Tibial nerve (tissue), 4 donors: ENCODE measurements at regions not wholly inside any gene's neighbourhood (a gene's known extent, or its start where the extent isn't known, plus 50 kb on each side); places are given as distances from the start of the nearest gene placed in this dataset.

Experiments used
- CTCF ChIP-seq, 5 experiments: fragments of 200-600 bp in 3 of 5; fragments of 450-650 bp in 2 of 5; sonication (generic) in 3 of 5; IDR thresholded peaks; one replicate each; pipeline ENCODE4 v1.5.1; 2016 to 2019; ENCODE audit warnings: antibody characterized with exemption in 5 of 5, mild to moderate bottlenecking in 3 of 5, moderate library complexity in 2 of 5
- EP300 ChIP-seq, 2 donors: sonication (generic); formaldehyde crosslinking; IDR thresholded peaks; one replicate each; pipeline ENCODE4 v1.6.1; 2017; ENCODE audit warnings: antibody characterized with exemption in 2 of 2, mild to moderate bottlenecking in 1 of 2
- POLR2A ChIP-seq, 2 donors: fragments of 450-650 bp; IDR thresholded peaks; one replicate each; pipeline ENCODE4 v1.6.1; 2017; ENCODE audit warnings: antibody characterized with exemption in 2 of 2, mild to moderate bottlenecking in 2 of 2, moderate library complexity in 2 of 2

GRCh38 chr4:176924238-176924637 lies 131.5 kb upstream of the VEGFC start:
- no peak for TF ChIP-seq POLR2A (IDR thresholded peaks at IDR 0.05)
- no peak for TF ChIP-seq CTCF (IDR thresholded peaks at IDR 0.05)
- no peak for TF ChIP-seq EP300 (IDR thresholded peaks at IDR 0.05)
